HFFc6 (cell line): ENCODE measurements at regions not wholly inside any gene's neighbourhood (a gene's known extent, or its start where the extent isn't known, plus 50 kb on each side); places are given as distances from the start of the nearest gene placed in this dataset.

Source experiments
- DNase-seq: peaks from one replicate; pipeline ENCODE4 v3.0.0-alpha.2; 2018
- H3K27ac Mint-ChIP-seq: 2 replicates; pipeline ENCODE4 v1.8.0; 2020; ENCODE audit warnings: mild to moderate bottlenecking, mixed read lengths
- H3K27me3 Mint-ChIP-seq: 2 replicates; pipeline ENCODE4 v1.8.0; 2021; ENCODE audit warnings: mild to moderate bottlenecking, moderate library complexity, mixed read lengths; ENCODE audit not compliant: insufficient read depth
- H3K36me3 Mint-ChIP-seq: 2 replicates; pipeline ENCODE4 v1.8.0; 2021; ENCODE audit warnings: low read depth, mixed read lengths
- H3K4me1 Mint-ChIP-seq: 2 replicates; pipeline ENCODE4 v1.8.0; 2020; ENCODE audit warnings: low read depth, mixed read lengths
- H3K4me3 Mint-ChIP-seq: 2 replicates; pipeline ENCODE4 v1.8.0; 2020; ENCODE audit warnings: mild to moderate bottlenecking, moderate library complexity, mixed read lengths
- H3K9me3 Mint-ChIP-seq: 2 replicates; pipeline ENCODE4 v1.8.0; 2020; ENCODE audit warnings: mild to moderate bottlenecking, mixed read lengths
- CTCF ChIP-seq: fragments of 200-600 bp; sonication (generic); IDR thresholded peaks from 2 replicates; pipeline ENCODE4 v1.5.0; 2021; ENCODE audit warnings: antibody characterized with exemption, mild to moderate bottlenecking

DNA sequence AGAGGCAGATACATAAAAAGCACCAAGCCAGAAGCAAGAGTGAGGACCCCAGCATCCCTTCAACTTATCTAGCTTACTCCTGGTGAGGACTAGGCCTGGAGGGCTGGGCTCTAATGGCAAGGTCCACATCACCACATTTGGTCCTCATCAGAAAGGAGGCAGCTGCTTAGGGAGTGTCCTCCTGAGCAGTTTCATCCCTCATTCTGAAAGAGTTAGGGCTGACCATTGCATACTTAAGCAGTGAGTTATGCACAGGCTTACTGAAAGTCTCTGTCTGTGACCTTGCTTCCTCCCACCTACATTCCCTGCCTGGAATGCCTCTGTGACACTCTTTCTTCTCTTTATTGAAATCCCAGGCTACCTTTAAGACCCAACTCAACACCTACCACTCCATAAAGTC, 301.8 kb upstream of the ACVR2A start:
- Mint-ChIP-seq H3K9me3 (peaks cover 68% of the 10 kb centered on the region), H3K4me3 (no peak overlapping the region), H3K4me1 (no peaks in the 10 kb centered on the region), H3K27me3 (no peaks in the 10 kb centered on the region; the same call in 1 of the 2 replicates), H3K27ac (no peak overlapping the region), H3K36me3 (peaks cover 4% of the 10 kb centered on the region; the same call in 1 of the 2 replicates)
- no peak for DNase-seq
- TF ChIP-seq CTCF = no peak

GRCh38 chr2:147542351-147542750, 302.5 kb upstream of the ACVR2A start:
- H3K27ac Mint-ChIP-seq = no peak overlapping the region

GRCh38 chr2:147541314-147541713, 303.5 kb upstream of the ACVR2A start:
- no peaks in the 10 kb centered on the region; the same call in 1 of the 2 replicates for H3K27me3 Mint-ChIP-seq
- H3K9me3 Mint-ChIP-seq = peaks cover 61% of the 10 kb centered on the region
- H3K4me1 Mint-ChIP-seq = no peaks in the 10 kb centered on the region
- no peak overlapping the region for H3K27ac Mint-ChIP-seq
- TF ChIP-seq CTCF = no peak
- H3K36me3 Mint-ChIP-seq = peaks cover 4% of the 10 kb centered on the region; the same call in 1 of the 2 replicates
- no peak overlapping the region for H3K4me3 Mint-ChIP-seq
- DNase-seq = no peak

More at GRCh38 chr2:147542351-147542750, 302.5 kb upstream of the ACVR2A start:
- DNase-seq = no peak
- TF ChIP-seq CTCF = no peak
- no peaks in the 10 kb centered on the region; the same call in 1 of the 2 replicates for H3K27me3 Mint-ChIP-seq
- H3K4me3 Mint-ChIP-seq = no peak overlapping the region
- peaks cover 4% of the 10 kb centered on the region; the same call in 1 of the 2 replicates for H3K36me3 Mint-ChIP-seq
- H3K4me1 Mint-ChIP-seq = no peaks in the 10 kb centered on the region
- peaks cover 62% of the 10 kb centered on the region for H3K9me3 Mint-ChIP-seq

- Mint-ChIP-seq H3K27ac (no peak overlapping the region), H3K4me3 (no peak overlapping the region), H3K9me3 (peaks cover 54% of the 10 kb centered on the region), H3K4me1 (no peaks in the 10 kb centered on the region), H3K27me3 (no peaks in the 10 kb centered on the region; the same call in 1 of the 2 replicates), H3K36me3 (peaks cover 4% of the 10 kb centered on the region; the same call in 1 of the 2 replicates)
- no peak for DNase-seq
- no peak for TF ChIP-seq CTCF
Observed at GRCh38 chr2:147538821-147539220, 306.0 kb upstream of the ACVR2A start.

DNA sequence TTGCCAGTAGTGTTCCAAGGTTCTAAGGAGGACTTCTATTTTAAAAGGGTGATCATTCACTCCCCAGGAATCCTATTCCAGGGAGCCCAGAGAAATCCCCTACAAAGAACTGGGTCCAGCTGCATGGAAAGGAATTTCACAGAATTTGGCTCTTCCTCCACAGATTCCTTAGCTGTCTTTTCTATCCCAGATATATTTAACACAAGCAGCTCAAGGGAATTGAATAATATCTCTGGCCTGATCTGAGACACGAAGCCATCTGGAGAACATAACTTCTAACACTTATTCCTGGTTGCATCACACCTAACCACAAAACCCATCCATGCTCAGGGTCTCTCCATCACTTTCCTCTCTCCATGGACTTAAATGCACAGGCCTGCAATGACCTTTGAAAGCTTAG, 306.7 kb upstream of the ACVR2A start:
- Mint-ChIP-seq H3K27ac (no peak overlapping the region), H3K27me3 (no peaks in the 10 kb centered on the region; the same call in 1 of the 2 replicates), H3K4me1 (no peaks in the 10 kb centered on the region), H3K4me3 (no peak overlapping the region), H3K36me3 (peaks cover 4% of the 10 kb centered on the region; the same call in 1 of the 2 replicates), H3K9me3 (peaks cover 58% of the 10 kb centered on the region)
- DNase-seq = no peak
- TF ChIP-seq CTCF = no peak
